ENCODE measurements at regions not wholly inside any gene's neighbourhood (a gene's known extent, or its start where the extent isn't known, plus 50 kb on each side); places are given as distances from the start of the nearest gene placed in this dataset.

GRCh38 chr9:99614341-99614740 is 207.3 kb upstream of the NR4A3 start:
- no peak overlapping the region for H3K27ac ChIP-seq (replicated peaks)
- no peaks in the 10 kb centered on the region for H3K27me3 ChIP-seq (ENCODE audit: low read depth)
- no peak overlapping the region for H3K4me3 ChIP-seq
- TF ChIP-seq CTCF (IDR thresholded peaks at IDR 0.05; ENCODE audit: borderline replicate concordance): no peak
- no peak for DNase-seq
- no peaks in the 10 kb centered on the region for H3K36me3 ChIP-seq
- no peaks in the 10 kb centered on the region for H3K9me3 ChIP-seq (replicated peaks)
- intact Hi-C loops (cut with micrococcal nuclease): no loop called here
- no peaks in the 10 kb centered on the region for H3K4me1 ChIP-seq

GRCh38 chr9:99621040-99621439 is 200.6 kb upstream of the NR4A3 start:
- intact Hi-C loops (cut with micrococcal nuclease): no loop called here
- Histone ChIP-seq H3K4me1 (no peaks in the 10 kb centered on the region), H3K36me3 (no peaks in the 10 kb centered on the region), H3K27ac (replicated peaks) (no peak overlapping the region), H3K27me3 (ENCODE audit: low read depth) (no peaks in the 10 kb centered on the region), H3K4me3 (no peak overlapping the region), H3K9me3 (replicated peaks) (no peaks in the 10 kb centered on the region)
- TF ChIP-seq CTCF (IDR thresholded peaks at IDR 0.05; ENCODE audit: borderline replicate concordance): no peak
- DNase-seq: no peak

GRCh38 chr9:99622679-99623078 is 199.0 kb upstream of the NR4A3 start:
- no peaks in the 10 kb centered on the region for H3K4me1 ChIP-seq
- H3K36me3 ChIP-seq: no peaks in the 10 kb centered on the region
- H3K4me3 ChIP-seq: no peak overlapping the region
- H3K27me3 ChIP-seq (ENCODE audit: low read depth): no peaks in the 10 kb centered on the region
- H3K9me3 ChIP-seq (replicated peaks): no peaks in the 10 kb centered on the region
- no peak overlapping the region for H3K27ac ChIP-seq (replicated peaks)
- intact Hi-C loops (cut with micrococcal nuclease): no loop called here
- no peak for DNase-seq
- TF ChIP-seq CTCF (IDR thresholded peaks at IDR 0.05; ENCODE audit: borderline replicate concordance): no peak

GRCh38 chr9:99623780-99624364 is 197.8 kb upstream of the NR4A3 start:
- H3K27me3 ChIP-seq (ENCODE audit: low read depth): no peaks in the 10 kb centered on the region
- DNase-seq: no peak
- no peak overlapping the region for H3K27ac ChIP-seq (replicated peaks)
- H3K4me3 ChIP-seq: no peak overlapping the region
- no peak for TF ChIP-seq CTCF (IDR thresholded peaks at IDR 0.05; ENCODE audit: borderline replicate concordance)
- no peaks in the 10 kb centered on the region for H3K9me3 ChIP-seq (replicated peaks)
- H3K36me3 ChIP-seq: no peaks in the 10 kb centered on the region
- no peaks in the 10 kb centered on the region for H3K4me1 ChIP-seq
- intact Hi-C loops (cut with micrococcal nuclease): no loop called here

- intact Hi-C loops (cut with micrococcal nuclease): no loop called here
- DNase-seq: no peak
These were observed 197.0 kb upstream of the NR4A3 start for GRCh38 chr9:99624499-99625233.

More at GRCh38 chr9:99624499-99625233, 197.0 kb upstream of the NR4A3 start:
- Histone ChIP-seq H3K36me3 (no peaks in the 10 kb centered on the region), H3K9me3 (replicated peaks) (no peaks in the 10 kb centered on the region), H3K27ac (replicated peaks) (no peak overlapping the region), H3K4me1 (no peaks in the 10 kb centered on the region), H3K4me3 (no peak overlapping the region), H3K27me3 (ENCODE audit: low read depth) (no peaks in the 10 kb centered on the region)
- no peak for TF ChIP-seq CTCF (IDR thresholded peaks at IDR 0.05; ENCODE audit: borderline replicate concordance)

Data from left ventricle myocardium inferior (tissue), 1 donor.